K562 (cell line): ENCODE measurements at regions not wholly inside any gene's neighbourhood (a gene's known extent, or its start where the extent isn't known, plus 50 kb on each side); places are given as distances from the start of the nearest gene placed in this dataset.

Experiments
- ATAC-seq: fragments of 200-7000 bp; cut with Tn5 transposase; 3 replicates; pipeline ENCODE4 v1.9.1; 2020; ENCODE audit warnings: moderate library complexity
- BruUV-seq: library from RNA; stranded (reverse); fragments of 400-500 nt; replicated peaks from 2 replicates; lab custom pipeline; 2021; lab: Mats Ljungman, UMichigan
- CTCF ChIA-PET: fragments of 300-600 bp; formaldehyde crosslinking; extraction: SDS; loops from one replicate; lab custom pipeline; 2021; ENCODE audit warnings: low intra/inter-chr PET ratio; lab: Yijun Ruan, JAX
- POLR2A ChIA-PET: fragments of 300-600, 350-650 bp; sonication (Branson Sonifier 250); formaldehyde crosslinking; extraction: SDS; loops from one replicate; lab custom pipeline; 2021; ENCODE audit warnings: antibody characterized with exemption, inconsistent platforms; lab: Yijun Ruan, JAX
- DNase-seq, 4 experiments: peaks; one replicate each; pipeline versions ENCODE4 v3.0.0 to v3.0.0-alpha.2; 2011 to 2018; ENCODE audit warnings: low spot score in 3 of 4, mixed read lengths in 3 of 4; ENCODE audit errors: extremely low read depth in 1 of 4
- FAIRE-seq: peaks from 2 replicates; lab custom pipeline; 2011; peaks lifted over from hg19 to GRCh38; lab: Jason Lieb, UNC
- H2AFZ ChIP-seq: 2 replicates; pipeline ENCODE4 v1.6.0; 2011; ENCODE audit warnings: low read depth, low read length, control low read depth, inconsistent platforms
- H3K27ac ChIP-seq: fragments of 200-600 bp; 3 replicates; pipeline ENCODE4 v1.8.0; 2011; ENCODE audit warnings: low read depth, mild to moderate bottlenecking, control low read depth, inconsistent platforms, low read length, moderate library complexity, mixed read lengths; ENCODE audit errors: extremely low read depth
- H3K27me3 ChIP-seq, 2 experiments: fragments of 300-600 bp in 1 of 2; 2 replicates in 1 of 2; 3 replicates in 1 of 2; pipeline versions ENCODE4 v1.6.0 to v1.8.0; 2011; ENCODE audit warnings: inconsistent platforms in 2 of 2, low read length in 2 of 2, mild to moderate bottlenecking in 1 of 2, mixed read lengths in 1 of 2, moderate library complexity in 1 of 2; ENCODE audit not compliant: control insufficient read depth in 2 of 2, insufficient read depth in 2 of 2
- H3K36me3 ChIP-seq: fragments of 300-600 bp; 3 replicates; pipeline ENCODE4 v1.8.0; 2011; ENCODE audit warnings: mild to moderate bottlenecking, low read length, inconsistent platforms; ENCODE audit not compliant: control insufficient read depth, insufficient read depth
- H3K4me1 ChIP-seq, 2 experiments: fragments of 200-600 bp in 1 of 2; replicated peaks in 1 of 2; 2 replicates in 1 of 2; 3 replicates in 1 of 2; pipeline versions ENCODE4 v1.5.1 to v1.8.0; 2011; ENCODE audit warnings: inconsistent platforms in 2 of 2, low read length in 2 of 2, mild to moderate bottlenecking in 1 of 2, mixed read lengths in 1 of 2, moderate library complexity in 1 of 2; ENCODE audit not compliant: control insufficient read depth in 2 of 2, insufficient read depth in 2 of 2
- H3K4me2 ChIP-seq: 2 replicates; pipeline ENCODE4 v1.6.1; 2011; ENCODE audit warnings: low read length, control low read depth, inconsistent platforms, mixed read lengths; ENCODE audit not compliant: insufficient read depth
- H3K4me3 ChIP-seq: fragments of 200-600 bp; sonication (generic), shearing (Covaris generic); 2 replicates; pipeline ENCODE4 v1.5.1; 2016; ENCODE audit warnings: control low read depth, inconsistent platforms
- H3K79me2 ChIP-seq: fragments of 200-600 bp; 3 replicates; pipeline ENCODE4 v1.8.0; 2011; ENCODE audit warnings: low read length, inconsistent platforms; ENCODE audit not compliant: control insufficient read depth, insufficient read depth
- H3K9ac ChIP-seq, 2 experiments: 2 replicates each; pipeline versions ENCODE4 v1.6.0 to v1.6.1; 2011; ENCODE audit warnings: low read depth in 2 of 2, low read length in 2 of 2, control low read depth in 1 of 2, inconsistent platforms in 1 of 2, mild to moderate bottlenecking in 1 of 2, mixed read lengths in 1 of 2; ENCODE audit not compliant: insufficient read depth in 1 of 2
- H3K9me1 ChIP-seq: one replicate; pipeline ENCODE4 v1.6.0; 2011; ENCODE audit warnings: inconsistent platforms, mild to moderate bottlenecking, low read length, moderate library complexity; ENCODE audit not compliant: control insufficient read depth, insufficient read depth
- H3K9me3 ChIP-seq: replicated peaks from 2 replicates; pipeline ENCODE4 v1.5.1; 2011; ENCODE audit warnings: low read depth, low read length, inconsistent platforms; ENCODE audit not compliant: control insufficient read depth, insufficient read depth
- H4K20me1 ChIP-seq: replicated peaks from 2 replicates; pipeline ENCODE4 v1.6.1; 2011; ENCODE audit warnings: low read length, inconsistent platforms, mixed read lengths; ENCODE audit not compliant: control insufficient read depth, insufficient read depth
- BRCA1 ChIP-seq, 2 experiments: fragments of 450-650 bp in 1 of 2; sonication (generic) in 1 of 2; formaldehyde crosslinking in 1 of 2; IDR thresholded peaks; 2 replicates each; pipeline versions ENCODE4 v1.5.0 to v1.6.1; 2017 to 2020; ENCODE audit warnings: mild to moderate bottlenecking in 1 of 2, missing genetic modification reagents in 1 of 2
- CBX2 ChIP-seq: fragments of 200-600 bp; sonication (generic); IDR thresholded peaks from one replicate; pipeline ENCODE4 v1.6.1; 2012; ENCODE audit warnings: mild to moderate bottlenecking, low read length, inconsistent platforms; ENCODE audit not compliant: insufficient read depth, poor library complexity, severe bottlenecking
- CCNT2 ChIP-seq: IDR thresholded peaks from 2 replicates; pipeline ENCODE4 v1.6.1; 2011; ENCODE audit warnings: borderline replicate concordance, low read depth, mild to moderate bottlenecking, moderate library complexity, mixed read lengths, low read length; ENCODE audit not compliant: insufficient read length; ENCODE audit errors: extremely low read depth
- FOS ChIP-seq: IDR thresholded peaks from 3 replicates; pipeline ENCODE4 v1.6.1; 2011; ENCODE audit not compliant: insufficient read length; ENCODE audit errors: extremely low read depth
- FOXP1 ChIP-seq: sonication (generic); formaldehyde crosslinking; IDR thresholded peaks from 2 replicates; pipeline ENCODE4 v1.8.0; 2022; ENCODE audit warnings: mild to moderate bottlenecking, missing genetic modification reagents
- HDAC8 ChIP-seq: fragments of 450-650 bp; IDR thresholded peaks from 2 replicates; pipeline ENCODE4 v1.6.1; 2016; ENCODE audit warnings: mild to moderate bottlenecking, missing genetic modification characterization, moderate library complexity, missing compliant biosample characterization
- HNRNPLL ChIP-seq: fragments of 200-400 bp; formaldehyde crosslinking; IDR thresholded peaks from 2 replicates; pipeline ENCODE4 v1.6.1; 2017; ENCODE audit warnings: low read length, low read depth, mild to moderate bottlenecking; ENCODE audit not compliant: poor library complexity, severe bottlenecking
- HSF4 ChIP-seq: fragments of 250-450 bp; sonication (Bioruptor Pico); IDR thresholded peaks from 2 replicates; pipeline ENCODE4 v2.1.2; 2022; ENCODE audit warnings: mild to moderate bottlenecking, moderate library complexity, borderline replicate concordance
- SMAD3 ChIP-seq: fragments of 450-650 bp; formaldehyde crosslinking; conservative IDR thresholded peaks from 2 replicates; pipeline ENCODE4 v1.4.0; 2020; ENCODE audit warnings: mild to moderate bottlenecking
- ZBTB12 ChIP-seq: fragments of 250-450 bp; sonication (Bioruptor Pico); IDR thresholded peaks from 2 replicates; pipeline ENCODE4 v1.4.0; 2020
- ZBTB40 ChIP-seq, 2 experiments: fragments of 450-650 bp in 1 of 2; sonication (generic) in 1 of 2; formaldehyde crosslinking in 1 of 2; IDR thresholded peaks; 2 replicates each; pipeline versions ENCODE4 v1.7.1 to v1.9.0; 2016 to 2022; ENCODE audit warnings: inconsistent platforms in 1 of 2, mild to moderate bottlenecking in 1 of 2, missing genetic modification reagents in 1 of 2
- WGBS: fragments of 100-300 bp; shearing (Covaris generic); methylation state at CpG from one replicate; pipeline ENCODE4 v1.1.6; 2016; ENCODE audit warnings: low coverage, mixed read lengths; ENCODE audit not compliant: insufficient coverage; ENCODE audit errors: missing lambda C conversion rate; 5-methylcytosine and 5-hydroxymethylcytosine counted together
- in situ Hi-C: fragments of 300-500 bp; cut with MboI; formaldehyde crosslinking; loops from 4 replicates; pipeline ENCODE4 v1.15.0; 2018; ENCODE audit warnings: inconsistent platforms, mixed read lengths
- intact Hi-C: fragments of 100-400 bp; cut with micrococcal nuclease; formaldehyde crosslinking; loops from 2 replicates; pipeline ENCODE4 v1.14.2; 2022

GRCh38 chr1:221880182-221880581 lies 138.3 kb upstream of the DUSP10 start:
- in situ Hi-C loops (no loop called here), intact Hi-C loops (no loop called here)
- whole genome bisulfite sequencing = 4% methylated on average over 1 of the region's 1 CpG
- no peaks in the 10 kb centered on the region for H3K79me2 ChIP-seq
- DNase-seq (no peak), ATAC-seq (no peak), FAIRE-seq (no peak)
- H3K27ac ChIP-seq = no peak overlapping the region
- POLR2A ChIA-PET = no interaction called here
- H3K4me3 ChIP-seq = no peak overlapping the region
- no peaks in the 10 kb centered on the region for H3K27me3 ChIP-seq
- no peaks in the 10 kb centered on the region for H4K20me1 ChIP-seq
- no peaks in the 10 kb centered on the region for H3K4me1 ChIP-seq
- no peak overlapping the region for H3K9ac ChIP-seq
- CTCF ChIA-PET = no interaction called here
- BruUV-seq = no TSS peak
- no peaks in the 10 kb centered on the region for H3K36me3 ChIP-seq
- no peak overlapping the region for H3K4me2 ChIP-seq
- H3K9me1 ChIP-seq = no peaks in the 10 kb centered on the region
- H3K9me3 ChIP-seq = no peaks in the 10 kb centered on the region
- H2AFZ ChIP-seq = no peak overlapping the region
- TF ChIP-seq SMAD3 (no peak), BRCA1 (IDR thresholded peaks at IDR 0.05) (no peak), BRCA1 (CRISPR knock-in tag; IDR thresholded peaks at IDR 0.05) (no peak), CCNT2 (no peak), HSF4 (CRISPR knock-in tag) (no peak), HDAC8 (tag) (no peak), FOS (no peak), HNRNPLL (no peak), ZBTB12 (CRISPR knock-in tag) (no peak), CBX2 (no peak), FOXP1 (CRISPR knock-in tag) (no peak), ZBTB40 (IDR thresholded peaks at IDR 0.05) (no peak), ZBTB40 (CRISPR knock-in tag; IDR thresholded peaks at IDR 0.05) (no peak)
